ES-I3 (cell line): ENCODE measurements at regions not wholly inside any gene's neighbourhood (a gene's known extent, or its start where the extent isn't known, plus 50 kb on each side); places are given as distances from the start of the nearest gene placed in this dataset.
A peak's percentile ranks its signal among the peaks of the same experiment; 100 is the strongest.
"Not testable (repeated sequence)": the region's sequence is repeated elsewhere in the genome, so short reads cannot be mapped to it uniquely, and the experiment has no call there.

Source experiments
- H3K36me3 ChIP-seq: 2 replicates; pipeline ENCODE4 v1.6.1; 2013; ENCODE audit warnings: mild to moderate bottlenecking, low read length, control low read depth, moderate library complexity; ENCODE audit not compliant: insufficient read depth
- H3K4me1 ChIP-seq: 2 replicates; pipeline ENCODE4 v1.6.1; 2013; ENCODE audit warnings: mild to moderate bottlenecking, control low read depth, low read length; ENCODE audit not compliant: insufficient read depth
- H3K9ac ChIP-seq: 2 replicates; pipeline ENCODE4 v1.6.1; 2013; ENCODE audit warnings: low read depth, mild to moderate bottlenecking, low read length, moderate library complexity
- H3K9me3 ChIP-seq: 2 replicates; pipeline ENCODE4 v1.6.1; 2013; ENCODE audit warnings: mild to moderate bottlenecking, low read length, moderate library complexity; ENCODE audit not compliant: control insufficient read depth, insufficient read depth

GRCh38 chr2:103402336-103402735 is 640.5 kb downstream of the TMEM182 start:
- H3K36me3 ChIP-seq, result no peaks in the 10 kb centered on the region
- H3K9me3 ChIP-seq, result no peaks in the 10 kb centered on the region
- no peak overlapping the region for H3K9ac ChIP-seq
- peaks cover 38% of the 10 kb centered on the region for H3K4me1 ChIP-seq

GRCh38 chr2:103402944-103403343 is 641.1 kb downstream of the TMEM182 start:
- Histone ChIP-seq H3K9ac (peak overlapping the region; percentile 15; the same call in 1 of the 2 replicates), H3K4me1 (peaks cover 38% of the 10 kb centered on the region)

GRCh38 chr2:103403388-103403787 is 641.6 kb downstream of the TMEM182 start:
- not testable (repeated sequence) for H3K9me3 ChIP-seq, H3K36me3 ChIP-seq, H3K9ac ChIP-seq
- peaks cover 38% of the 10 kb centered on the region for H3K4me1 ChIP-seq

More at GRCh38 chr2:103402944-103403343, 641.1 kb downstream of the TMEM182 start:
- no peaks in the 10 kb centered on the region for H3K9me3 ChIP-seq
- H3K36me3 ChIP-seq, result no peaks in the 10 kb centered on the region

- Histone ChIP-seq H3K4me1 (peaks cover 4% of the 10 kb centered on the region; the same call in 1 of the 2 replicates), H3K9me3 (no peaks in the 10 kb centered on the region), H3K9ac (no peak overlapping the region), H3K36me3 (no peaks in the 10 kb centered on the region)
These were observed 648.4 kb downstream of the TMEM182 start for GRCh38 chr2:103410221-103410620.

GRCh38 chr2:103419506-103419905 is 657.7 kb downstream of the TMEM182 start:
- H3K36me3 ChIP-seq, result no peaks in the 10 kb centered on the region
- no peak overlapping the region for H3K9ac ChIP-seq
- peaks cover 3% of the 10 kb centered on the region; the same call in 1 of the 2 replicates for H3K4me1 ChIP-seq
- no peaks in the 10 kb centered on the region for H3K9me3 ChIP-seq

- Histone ChIP-seq H3K9ac (no peak overlapping the region), H3K4me1 (peaks cover 3% of the 10 kb centered on the region; the same call in 1 of the 2 replicates), H3K9me3 (no peaks in the 10 kb centered on the region), H3K36me3 (no peaks in the 10 kb centered on the region)
These were observed 661.3 kb downstream of the TMEM182 start for GRCh38 chr2:103423100-103423499.

GRCh38 chr2:103427567-103427966 is 665.7 kb downstream of the TMEM182 start:
- Histone ChIP-seq H3K36me3 (no peaks in the 10 kb centered on the region), H3K9me3 (no peaks in the 10 kb centered on the region), H3K9ac (no peak overlapping the region), H3K4me1 (peaks cover 5% of the 10 kb centered on the region; the same call in 1 of the 2 replicates)

GRCh38 chr2:103430191-103430590 is 668.4 kb downstream of the TMEM182 start:
- Histone ChIP-seq H3K36me3 (no peaks in the 10 kb centered on the region), H3K9ac (no peak overlapping the region), H3K4me1 (0 out of 2 replicates have a peak, but pooled peaks cover 2% of the 10 kb centered on the region), H3K9me3 (no peaks in the 10 kb centered on the region; the same call in 1 of the 2 replicates)

GRCh38 chr2:103435010-103435409 is 673.2 kb downstream of the TMEM182 start:
- H3K9ac ChIP-seq, result no peak overlapping the region
- no peaks in the 10 kb centered on the region; the same call in 1 of the 2 replicates for H3K9me3 ChIP-seq

GRCh38 chr2:103437161-103437560 is 675.3 kb downstream of the TMEM182 start:
- Histone ChIP-seq H3K9ac (no peak overlapping the region), H3K36me3 (no peaks in the 10 kb centered on the region), H3K4me1 (no peaks in the 10 kb centered on the region), H3K9me3 (no peaks in the 10 kb centered on the region; the same call in 1 of the 2 replicates)

More at GRCh38 chr2:103435010-103435409, 673.2 kb downstream of the TMEM182 start:
- 0 out of 2 replicates have a peak, but pooled peaks cover 2% of the 10 kb centered on the region for H3K4me1 ChIP-seq
- no peaks in the 10 kb centered on the region for H3K36me3 ChIP-seq

GRCh38 chr2:103445347-103445746 is 683.5 kb downstream of the TMEM182 start:
- H3K4me1 ChIP-seq, result no peaks in the 10 kb centered on the region
- H3K9me3 ChIP-seq, result no peaks in the 10 kb centered on the region
- no peaks in the 10 kb centered on the region for H3K36me3 ChIP-seq
- no peak overlapping the region for H3K9ac ChIP-seq

GRCh38 chr2:103448495-103448894 is 686.7 kb downstream of the TMEM182 start:
- H3K9me3 ChIP-seq, result no peaks in the 10 kb centered on the region
- H3K9ac ChIP-seq, result no peak overlapping the region
- H3K4me1 ChIP-seq, result no peaks in the 10 kb centered on the region
- H3K36me3 ChIP-seq, result no peaks in the 10 kb centered on the region

- Histone ChIP-seq H3K4me1 (no peaks in the 10 kb centered on the region), H3K9me3 (no peaks in the 10 kb centered on the region), H3K36me3 (no peaks in the 10 kb centered on the region), H3K9ac (no peak overlapping the region)
These were observed 689.5 kb downstream of the TMEM182 start for GRCh38 chr2:103451283-103451682.

GRCh38 chr2:103459283-103459682 is 697.5 kb downstream of the TMEM182 start:
- H3K9ac ChIP-seq, result no peak overlapping the region
- H3K9me3 ChIP-seq, result no peaks in the 10 kb centered on the region
- no peaks in the 10 kb centered on the region for H3K36me3 ChIP-seq
- H3K4me1 ChIP-seq, result no peaks in the 10 kb centered on the region

GRCh38 chr2:103462101-103462500 is 700.3 kb downstream of the TMEM182 start:
- Histone ChIP-seq H3K4me1 (no peaks in the 10 kb centered on the region), H3K9me3 (no peaks in the 10 kb centered on the region), H3K36me3 (no peaks in the 10 kb centered on the region), H3K9ac (no peak overlapping the region)
